ENCODE measurements at regions not wholly inside any gene's neighbourhood (a gene's known extent, or its start where the extent isn't known, plus 50 kb on each side); places are given as distances from the start of the nearest gene placed in this dataset.

DNA sequence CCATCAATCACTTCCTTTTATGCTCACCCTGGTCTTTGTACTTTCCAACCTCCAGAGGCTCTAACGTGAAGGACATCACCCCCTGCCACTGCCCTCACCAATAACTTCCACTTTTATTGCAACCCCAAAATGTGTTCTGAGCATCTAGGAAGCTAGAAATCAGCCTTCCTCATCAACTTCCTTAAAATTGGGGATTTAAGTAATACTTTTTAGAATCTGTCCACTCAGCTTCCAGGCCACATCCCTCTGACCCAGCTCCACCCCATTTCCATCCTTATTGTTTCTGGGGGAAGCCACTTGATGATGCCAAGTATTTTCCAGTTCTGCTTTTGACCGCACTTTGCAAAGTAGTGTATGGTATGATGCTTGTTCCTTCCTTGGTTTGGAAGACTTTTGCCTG lies 73.5 kb upstream of the XCR1 start:
- TF ChIP-seq, protein P1, sequence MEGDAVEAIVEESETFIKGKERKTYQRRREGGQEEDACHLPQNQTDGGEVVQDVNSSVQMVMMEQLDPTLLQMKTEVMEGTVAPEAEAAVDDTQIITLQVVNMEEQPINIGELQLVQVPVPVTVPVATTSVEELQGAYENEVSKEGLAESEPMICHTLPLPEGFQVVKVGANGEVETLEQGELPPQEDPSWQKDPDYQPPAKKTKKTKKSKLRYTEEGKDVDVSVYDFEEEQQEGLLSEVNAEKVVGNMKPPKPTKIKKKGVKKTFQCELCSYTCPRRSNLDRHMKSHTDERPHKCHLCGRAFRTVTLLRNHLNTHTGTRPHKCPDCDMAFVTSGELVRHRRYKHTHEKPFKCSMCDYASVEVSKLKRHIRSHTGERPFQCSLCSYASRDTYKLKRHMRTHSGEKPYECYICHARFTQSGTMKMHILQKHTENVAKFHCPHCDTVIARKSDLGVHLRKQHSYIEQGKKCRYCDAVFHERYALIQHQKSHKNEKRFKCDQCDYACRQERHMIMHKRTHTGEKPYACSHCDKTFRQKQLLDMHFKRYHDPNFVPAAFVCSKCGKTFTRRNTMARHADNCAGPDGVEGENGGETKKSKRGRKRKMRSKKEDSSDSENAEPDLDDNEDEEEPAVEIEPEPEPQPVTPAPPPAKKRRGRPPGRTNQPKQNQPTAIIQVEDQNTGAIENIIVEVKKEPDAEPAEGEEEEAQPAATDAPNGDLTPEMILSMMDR (IDR thresholded peaks at IDR 0.05) = no peak
- TF ChIP-seq POLR2A (IDR thresholded peaks at IDR 0.05) = no peak

All from esophagus squamous epithelium (tissue), 4 donors.